ENCODE measurements at regions not wholly inside any gene's neighbourhood (a gene's known extent, or its start where the extent isn't known, plus 50 kb on each side); places are given as distances from the start of the nearest gene placed in this dataset.
"Not testable (repeated sequence)": the region's sequence is repeated elsewhere in the genome, so short reads cannot be mapped to it uniquely, and the experiment has no call there.

DNA sequence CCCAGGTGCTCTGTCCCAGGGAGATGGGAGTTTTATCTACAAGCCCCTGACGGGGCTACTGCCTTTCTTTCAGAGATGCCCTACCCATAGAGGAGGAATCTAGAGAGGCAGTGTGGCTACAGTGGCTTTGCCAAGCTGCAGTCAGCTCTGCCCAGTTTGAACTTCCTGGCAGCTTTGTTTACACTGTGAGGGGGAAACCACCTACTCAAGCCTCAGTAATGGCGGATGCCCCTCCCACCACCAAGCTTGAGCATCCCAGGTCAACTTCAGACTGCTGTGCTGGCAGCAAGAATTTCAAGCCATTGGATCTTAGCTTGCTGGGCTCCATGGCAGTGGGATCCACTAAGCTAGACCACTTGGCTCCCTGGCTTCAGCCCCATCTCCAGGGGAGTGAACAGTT is 53.1 kb upstream of the TMEM252 start:
- DNase-seq, result not testable (repeated sequence)

- DNase-seq, result no peak
Measured at GRCh38 chr9:68595868-68596267, 55.2 kb upstream of the TMEM252 start.

DNA sequence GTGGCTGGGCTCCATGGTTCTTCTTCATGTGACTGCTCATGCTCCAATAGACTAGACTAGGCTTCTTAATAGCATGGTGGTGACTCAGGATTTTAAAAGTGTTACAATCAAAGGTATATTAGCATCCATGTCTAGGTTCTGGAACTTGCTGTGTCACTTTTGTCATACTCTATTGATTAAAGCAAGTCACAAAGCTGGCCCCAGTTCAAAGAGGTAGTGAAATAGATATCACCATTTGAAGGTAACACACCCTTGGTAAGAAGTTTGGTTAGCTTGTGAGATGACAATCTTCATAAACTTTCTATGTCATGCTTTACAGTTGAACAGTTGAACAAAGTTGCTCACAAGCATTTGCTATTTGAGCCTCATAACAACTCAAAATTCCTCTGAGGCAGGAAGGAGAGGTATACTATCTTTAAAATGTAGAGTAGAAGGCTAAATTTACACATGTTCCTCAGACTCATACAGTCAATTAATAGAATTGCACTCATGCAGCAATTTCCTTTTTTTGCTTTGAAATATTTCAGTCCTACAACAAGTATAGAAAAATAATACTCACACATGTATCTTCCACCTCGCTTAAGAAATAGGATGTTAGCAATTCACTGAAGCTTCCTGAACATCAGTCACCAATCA is 56.8 kb upstream of the TMEM252 start:
- no peak for DNase-seq

GRCh38 chr9:68599826-68600225 is 59.1 kb upstream of the TMEM252 start:
- DNase-seq, result no peak

- no peak for DNase-seq
Measured at GRCh38 chr9:68601081-68601480, 60.4 kb upstream of the TMEM252 start.

GRCh38 chr9:68603371-68603770 is 62.7 kb upstream of the TMEM252 start:
- no peak for DNase-seq

- no peak for DNase-seq
Measured at GRCh38 chr9:68608763-68609162, 68.1 kb upstream of the TMEM252 start.

DNA sequence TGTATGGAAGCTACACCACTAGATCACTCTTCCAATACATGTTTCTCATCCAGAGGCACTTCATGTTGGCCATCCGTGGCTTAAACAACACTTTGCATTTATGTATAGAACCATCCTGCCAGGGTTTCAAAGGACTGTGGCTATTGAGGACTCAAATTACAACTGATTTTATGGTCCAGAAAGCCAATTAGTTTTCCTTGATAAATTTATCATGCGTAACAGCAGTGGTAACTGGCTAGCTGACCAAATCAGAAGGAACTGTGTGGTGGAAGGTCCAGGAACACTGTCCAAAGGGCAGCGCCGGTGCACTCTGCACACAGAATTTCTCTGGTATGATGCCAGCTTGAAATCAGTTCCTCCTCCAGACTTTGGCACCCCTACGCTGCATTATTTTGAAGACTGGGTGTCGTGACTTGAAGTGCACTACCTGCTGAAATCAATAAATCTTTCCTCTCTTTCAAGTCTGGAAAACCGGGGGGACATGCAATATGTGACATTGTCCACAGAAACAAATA is 69.3 kb upstream of the TMEM252 start:
- DNase-seq, result no peak

DNA sequence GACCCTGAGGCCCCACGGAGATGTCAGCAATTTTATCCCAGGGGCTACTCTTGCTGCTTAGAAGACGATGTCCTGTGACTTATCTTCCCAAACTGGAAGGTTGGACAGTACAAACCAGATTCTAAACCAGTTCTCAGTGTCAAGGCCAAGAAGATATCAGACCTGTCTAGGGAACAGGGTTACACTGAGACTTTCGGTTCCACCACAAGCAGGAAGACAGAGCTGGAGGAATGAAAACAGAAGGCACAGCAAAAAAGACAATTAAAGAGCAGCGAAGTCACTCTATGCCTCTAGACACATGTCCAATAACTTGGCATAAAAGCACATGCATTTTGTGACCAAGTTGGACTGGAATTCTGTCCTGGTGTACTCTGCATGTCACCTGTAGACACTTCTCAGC is 73.4 kb upstream of the TMEM252 start:
- DNase-seq, result no peak

- not testable (repeated sequence) for DNase-seq
Measured at GRCh38 chr9:68617011-68617410, 76.3 kb upstream of the TMEM252 start.

DNA sequence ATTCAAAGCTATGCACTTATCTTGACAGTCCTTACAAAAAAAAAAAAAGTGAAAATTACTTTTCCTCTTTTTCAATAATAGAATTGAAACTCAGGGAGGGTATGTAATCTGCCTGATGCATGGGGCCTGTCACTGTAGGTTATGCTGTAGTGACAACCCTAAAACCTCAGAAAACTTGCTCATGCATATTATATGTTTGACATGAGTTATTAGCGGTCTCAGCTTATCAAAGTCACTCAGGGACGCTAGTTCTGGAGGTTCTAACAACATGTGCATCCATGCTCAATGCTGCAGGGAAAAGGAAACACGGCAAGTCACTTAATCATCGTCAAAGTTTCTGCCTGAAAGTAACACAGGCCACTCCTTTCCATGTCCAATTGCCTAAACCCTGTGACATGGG is 78.4 kb upstream of the TMEM252 start:
- DNase-seq, result no peak

DNA sequence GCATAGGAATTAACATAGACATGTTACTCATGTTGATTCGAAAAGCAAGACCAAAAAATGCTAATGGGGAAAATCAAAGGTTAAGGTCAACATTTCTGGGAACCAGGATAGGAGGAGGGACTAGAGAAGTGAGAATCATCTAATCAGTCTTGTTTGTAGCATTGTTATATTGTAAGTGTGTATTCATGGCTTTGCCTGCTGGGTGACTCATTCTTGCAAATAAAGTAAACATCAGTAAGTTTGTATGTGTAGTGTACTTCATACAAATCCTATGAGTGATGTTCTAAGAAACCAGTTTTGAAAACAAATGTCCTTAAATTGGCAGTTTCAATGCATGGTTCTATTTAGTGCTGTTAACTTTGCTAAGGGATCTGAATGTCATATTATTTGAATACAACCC is 79.0 kb upstream of the TMEM252 start:
- no peak for DNase-seq

DNA sequence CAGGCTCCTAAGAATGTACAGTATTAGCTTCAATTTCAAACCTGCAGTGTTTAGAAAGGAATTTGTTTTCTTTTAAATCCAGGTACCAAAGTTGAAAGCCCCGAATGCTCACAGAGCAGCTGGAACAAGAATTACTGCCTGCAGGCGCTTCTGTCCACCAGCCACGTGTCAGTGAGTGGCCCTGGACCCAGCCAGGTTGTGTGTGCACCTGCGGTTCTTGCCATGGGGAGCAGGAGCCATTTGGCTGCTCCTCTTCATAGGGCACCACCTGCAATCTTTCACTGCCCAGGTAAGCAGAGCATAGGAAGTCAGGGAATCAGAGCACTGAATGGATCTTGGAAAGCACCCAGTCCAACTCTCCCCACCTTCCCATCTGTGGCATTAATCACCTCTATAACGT is 79.5 kb upstream of the PIP5K1B start:
- peak; percentile 9 for DNase-seq

- no peak for DNase-seq
Measured at GRCh38 chr9:68626526-68626925, 78.5 kb upstream of the PIP5K1B start.

GRCh38 chr9:68627104-68627503 is 77.9 kb upstream of the PIP5K1B start:
- DNase-seq, result no peak

DNA sequence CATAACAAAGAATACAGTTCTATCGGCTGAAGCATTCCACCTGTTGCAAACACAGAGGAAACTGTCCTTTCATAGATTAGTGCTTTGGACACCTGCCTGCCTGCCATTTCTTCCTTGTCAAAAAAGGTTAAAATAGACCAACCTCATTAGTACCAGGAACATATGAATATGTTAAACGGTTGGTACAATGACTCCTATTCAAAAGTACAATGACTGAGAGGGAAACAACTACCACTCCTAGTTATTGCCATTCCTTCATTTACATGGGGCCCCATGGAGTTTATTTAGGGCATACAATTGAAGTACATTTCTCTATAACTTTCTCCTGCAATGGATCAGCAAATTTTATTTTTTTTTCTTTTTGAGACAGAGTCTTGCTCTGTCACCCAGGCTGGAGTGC is 77.4 kb upstream of the PIP5K1B start:
- DNase-seq, result no peak

GRCh38 chr9:68629042-68629441 is 76.0 kb upstream of the PIP5K1B start:
- no peak for DNase-seq

DNA sequence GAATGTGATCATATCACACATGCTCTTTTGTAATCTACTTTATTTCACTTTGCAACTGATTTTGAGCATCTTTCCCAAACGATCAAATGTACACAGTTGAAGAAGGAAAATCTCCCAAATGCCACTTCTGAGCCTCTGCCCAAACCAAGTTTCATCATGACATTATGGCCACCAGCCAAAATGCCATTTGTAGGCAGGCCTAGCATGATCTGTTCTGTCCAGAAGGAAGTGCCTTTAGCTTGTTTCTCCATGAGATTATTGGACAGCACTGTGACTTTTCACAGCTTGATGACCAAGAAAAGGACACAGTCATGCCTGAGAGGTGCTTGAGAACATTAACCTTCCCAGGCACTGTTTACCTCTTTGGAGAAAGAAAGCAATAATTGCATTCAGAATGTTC is 73.2 kb upstream of the PIP5K1B start:
- DNase-seq, result no peak

DNA sequence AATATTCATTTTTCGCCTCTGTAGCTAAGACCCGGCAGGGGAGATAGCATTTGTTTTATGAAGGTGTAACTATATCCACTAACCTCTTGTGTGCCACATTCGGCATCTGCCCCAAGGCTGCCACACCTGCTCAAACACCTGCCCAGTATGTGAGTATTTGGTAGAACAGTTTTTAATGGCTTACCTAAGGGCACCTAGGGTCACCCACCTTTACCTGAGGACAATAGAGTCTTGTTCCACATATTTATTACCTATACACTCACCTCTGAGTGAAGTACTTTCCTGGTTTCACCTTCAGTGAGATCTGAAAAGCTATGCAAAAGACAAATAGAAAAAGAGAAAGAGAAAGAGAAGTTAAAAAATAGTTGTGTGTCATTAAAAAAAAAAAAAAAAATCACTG is 68.0 kb upstream of the PIP5K1B start:
- DNase-seq, result peak; percentile 73

DNA sequence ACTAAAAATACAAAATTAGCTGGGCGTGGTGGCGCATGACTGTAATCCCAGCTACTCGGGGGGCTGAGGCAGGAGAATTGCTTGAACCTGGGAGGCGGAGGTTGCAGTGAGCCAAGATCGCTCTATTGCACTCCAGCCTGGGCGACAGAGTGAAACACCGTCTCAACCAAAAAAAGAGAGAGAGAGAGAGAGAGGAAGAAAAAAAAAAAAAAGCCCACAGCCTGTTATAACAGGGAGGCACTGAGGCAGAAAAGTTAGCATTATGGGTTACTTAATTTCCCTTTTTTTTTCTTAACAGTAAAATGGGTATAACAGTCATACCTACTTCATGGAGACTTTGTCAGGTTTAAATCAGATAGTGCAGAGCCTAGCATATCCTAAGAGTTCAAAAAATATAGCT is 65.8 kb upstream of the PIP5K1B start:
- not testable (repeated sequence) for DNase-seq

GRCh38 chr9:68640421-68641089 is 64.5 kb upstream of the PIP5K1B start:
- DNase-seq, result no peak

DNA sequence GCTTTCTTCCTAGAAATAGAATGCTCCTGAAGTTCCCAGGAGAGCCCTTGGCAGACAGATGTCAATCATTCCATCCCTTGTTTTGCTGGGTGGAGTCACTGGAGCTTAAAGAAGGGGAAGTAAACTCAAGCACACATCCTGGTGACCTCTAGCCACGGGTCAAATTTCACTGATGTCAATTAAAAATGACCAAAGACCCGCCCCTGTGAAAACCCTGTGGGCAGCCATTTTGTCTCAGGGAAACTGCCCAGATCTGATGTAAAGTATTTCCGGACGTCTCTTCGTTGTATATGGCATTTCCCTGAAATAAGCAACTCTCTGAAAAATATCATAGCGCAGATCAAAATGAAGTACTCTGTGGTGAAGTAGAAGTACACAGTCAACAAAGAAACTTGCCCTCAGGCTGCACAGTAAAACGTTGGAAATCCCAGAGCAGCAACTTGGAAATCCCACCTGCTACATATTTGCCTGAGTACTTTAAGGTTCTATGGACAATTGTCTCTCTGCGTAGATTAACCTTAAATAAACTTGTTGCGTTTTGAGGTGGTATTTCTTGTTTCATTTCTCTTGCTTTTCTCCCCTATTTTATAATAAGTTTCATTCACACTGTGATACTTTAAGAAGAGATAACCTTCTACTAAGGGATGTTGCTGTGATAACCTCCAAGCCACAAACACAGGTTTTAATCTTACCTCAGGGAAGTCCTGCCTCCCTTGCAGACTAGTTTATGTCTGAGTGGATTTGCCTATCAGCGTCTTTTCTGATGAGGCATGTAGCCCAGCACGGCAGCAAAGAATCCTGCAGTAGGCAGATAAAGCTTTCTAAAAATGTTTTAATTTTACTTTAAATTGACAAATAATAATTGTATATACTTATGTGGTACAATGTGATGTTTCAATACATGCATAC is 60.9 kb upstream of the PIP5K1B start:
- DNase-seq, result no peak

- DNase-seq, result no peak
Measured at GRCh38 chr9:68644831-68645230, 60.2 kb upstream of the PIP5K1B start.

- DNase-seq, result no peak
Measured at GRCh38 chr9:68648164-68648563, 56.9 kb upstream of the PIP5K1B start.
